ENCODE measurements at regions not wholly inside any gene's neighbourhood (a gene's known extent, or its start where the extent isn't known, plus 50 kb on each side); places are given as distances from the start of the nearest gene placed in this dataset.

- Histone ChIP-seq H3K9me2 (ENCODE audit: insufficient read depth, low read length) (no peaks in the 10 kb centered on the region), H3K4me2 (ENCODE audit: low read length) (peak overlapping the region; percentile 66), H2AFZ (ENCODE audit: low read length) (peak overlapping the region; percentile 85; the same call in 1 of the 2 replicates), H3K27ac (ENCODE audit: low read depth, low read length, poor library complexity, severe bottlenecking) (peak overlapping the region; percentile 98), H3K4me1 (ENCODE audit: insufficient read depth, low read length, poor library complexity, severe bottlenecking) (peaks cover 75% of the 10 kb centered on the region), H3K36me3 (ENCODE audit: insufficient read depth, low read length) (no peaks in the 10 kb centered on the region; the same call in 1 of the 2 replicates), H3K79me2 (ENCODE audit: insufficient read depth, low read depth, low read length) (no peaks in the 10 kb centered on the region), H3K4me3 (ENCODE audit: low read depth, low read length, poor library complexity, severe bottlenecking) (peak overlapping the region; percentile 39), H3K9me3 (ENCODE audit: low read length) (no peaks in the 10 kb centered on the region), H4K20me1 (ENCODE audit: insufficient read depth, low read length) (no peaks in the 10 kb centered on the region)
- POLR2A ChIA-PET: interaction anchor here (0.8 to 2.8 kb wide), 20 partner anchors 9 to 119 kb away, joined by 3 to 12 read pairs (median 4); partner anchors contain the start of gene CD2AP
- no TSS peak for BruUV-seq (replicated peaks)
- intact Hi-C loops (cut with micrococcal nuclease; ENCODE audit: unreplicated experiment): loop anchor here (1.0 to 2.0 kb wide), 7 partner anchors 25 to 116 kb away; partner anchors contain the start of gene CD2AP
- DNase-seq (ENCODE audit: low spot score): peak; percentile 90
- CTCF ChIA-PET (ENCODE audit: unreplicated experiment): interaction anchor here (0.9 kb wide), 1 partner anchor 112 kb away, joined by 3 read pairs; no protein-coding TSS in a partner anchor
- no peak for TF ChIP-seq EZH2phosphoT487 (IDR thresholded peaks at IDR 0.05; ENCODE audit: borderline replicate concordance, low read depth, low read length)
- TF ChIP-seq, protein P1, sequence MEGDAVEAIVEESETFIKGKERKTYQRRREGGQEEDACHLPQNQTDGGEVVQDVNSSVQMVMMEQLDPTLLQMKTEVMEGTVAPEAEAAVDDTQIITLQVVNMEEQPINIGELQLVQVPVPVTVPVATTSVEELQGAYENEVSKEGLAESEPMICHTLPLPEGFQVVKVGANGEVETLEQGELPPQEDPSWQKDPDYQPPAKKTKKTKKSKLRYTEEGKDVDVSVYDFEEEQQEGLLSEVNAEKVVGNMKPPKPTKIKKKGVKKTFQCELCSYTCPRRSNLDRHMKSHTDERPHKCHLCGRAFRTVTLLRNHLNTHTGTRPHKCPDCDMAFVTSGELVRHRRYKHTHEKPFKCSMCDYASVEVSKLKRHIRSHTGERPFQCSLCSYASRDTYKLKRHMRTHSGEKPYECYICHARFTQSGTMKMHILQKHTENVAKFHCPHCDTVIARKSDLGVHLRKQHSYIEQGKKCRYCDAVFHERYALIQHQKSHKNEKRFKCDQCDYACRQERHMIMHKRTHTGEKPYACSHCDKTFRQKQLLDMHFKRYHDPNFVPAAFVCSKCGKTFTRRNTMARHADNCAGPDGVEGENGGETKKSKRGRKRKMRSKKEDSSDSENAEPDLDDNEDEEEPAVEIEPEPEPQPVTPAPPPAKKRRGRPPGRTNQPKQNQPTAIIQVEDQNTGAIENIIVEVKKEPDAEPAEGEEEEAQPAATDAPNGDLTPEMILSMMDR (conservative IDR thresholded peaks at IDR 0.05; ENCODE audit: low read length): no peak
These were observed 50.7 kb upstream of the TNFRSF21 start for GRCh38 chr6:47360388-47360787.

DNA sequence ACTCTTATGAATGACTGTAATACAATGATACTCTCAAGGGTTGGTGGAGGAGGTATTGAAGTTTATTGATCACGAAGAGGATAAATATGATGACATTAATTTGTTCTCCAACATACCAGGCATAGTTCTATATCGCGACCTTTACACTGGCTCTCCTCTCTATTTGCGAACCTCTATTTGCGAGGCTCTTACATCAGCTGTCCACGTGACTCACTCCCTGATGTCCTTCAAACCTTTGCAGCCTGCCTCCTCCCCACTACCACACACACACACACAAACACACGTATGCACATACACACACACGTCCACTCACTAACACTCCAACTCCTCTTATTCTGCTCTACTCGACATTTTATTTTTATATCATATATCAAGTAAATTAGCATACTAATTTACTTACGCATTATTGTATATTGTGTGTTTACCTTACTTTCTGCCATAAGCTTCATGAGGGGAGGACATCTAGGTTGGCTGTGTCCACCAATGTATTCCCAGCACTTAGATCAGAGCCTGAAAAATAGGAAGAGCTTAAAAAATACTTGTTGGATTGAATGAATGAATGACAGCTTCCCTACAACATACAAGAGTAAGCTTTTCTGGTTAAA, 53.3 kb upstream of the TNFRSF21 start:
- Histone ChIP-seq H3K4me2 (ENCODE audit: low read length) (no peak overlapping the region), H3K9me3 (ENCODE audit: low read length) (no peaks in the 10 kb centered on the region; the same call in 1 of the 2 replicates), H3K4me1 (ENCODE audit: insufficient read depth, low read length, poor library complexity, severe bottlenecking) (peaks cover 49% of the 10 kb centered on the region), H4K20me1 (ENCODE audit: insufficient read depth, low read length) (no peaks in the 10 kb centered on the region), H3K4me3 (ENCODE audit: low read depth, low read length, poor library complexity, severe bottlenecking) (no peak overlapping the region), H3K36me3 (ENCODE audit: insufficient read depth, low read length) (no peaks in the 10 kb centered on the region; the same call in 1 of the 2 replicates), H2AFZ (ENCODE audit: low read length) (no peak overlapping the region), H3K9me2 (ENCODE audit: insufficient read depth, low read length) (no peaks in the 10 kb centered on the region), H3K27ac (ENCODE audit: low read depth, low read length, poor library complexity, severe bottlenecking) (peak overlapping the region; percentile 98), H3K79me2 (ENCODE audit: insufficient read depth, low read depth, low read length) (no peaks in the 10 kb centered on the region)
- BruUV-seq (replicated peaks): no TSS peak
- intact Hi-C loops (cut with micrococcal nuclease; ENCODE audit: unreplicated experiment): no loop called here
- TF ChIP-seq, protein P1 (conservative IDR thresholded peaks at IDR 0.05; ENCODE audit: low read length): no peak
- no peak for TF ChIP-seq EZH2phosphoT487 (IDR thresholded peaks at IDR 0.05; ENCODE audit: borderline replicate concordance, low read depth, low read length)
- DNase-seq (ENCODE audit: low spot score): no peak
- ChIA-PET CTCF (ENCODE audit: unreplicated experiment) (interaction anchor here (0.7 kb wide), 1 partner anchor 72 kb away, joined by 3 read pairs; no protein-coding TSS in a partner anchor), POLR2A (interaction anchor here (0.6 to 1.6 kb wide), 5 partner anchors 8 to 203 kb away, joined by 3 to 4 read pairs (median 3); partner anchors contain the start of gene CD2AP)

DNA sequence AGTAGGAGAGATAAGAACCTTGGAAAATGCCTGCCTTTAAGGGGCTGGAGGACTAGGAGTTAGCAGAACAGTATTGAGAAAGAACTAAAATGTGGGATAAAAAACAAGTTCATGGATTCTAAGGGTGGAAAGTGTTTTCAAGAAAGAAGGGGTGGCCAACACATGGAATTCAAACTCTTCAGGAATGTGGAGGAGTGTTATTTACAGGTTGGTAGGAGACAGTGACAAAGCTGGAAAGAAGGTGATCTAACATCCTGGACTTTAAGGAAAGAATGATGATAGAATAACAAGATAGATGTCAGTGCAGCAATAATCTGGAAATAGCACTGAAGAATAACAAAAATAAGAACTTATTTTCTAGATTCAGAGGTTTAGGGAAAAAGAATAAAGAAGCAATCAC, 54.0 kb upstream of the TNFRSF21 start:
- Histone ChIP-seq H3K79me2 (ENCODE audit: insufficient read depth, low read depth, low read length) (no peaks in the 10 kb centered on the region), H3K4me2 (ENCODE audit: low read length) (no peak overlapping the region), H3K4me1 (ENCODE audit: insufficient read depth, low read length, poor library complexity, severe bottlenecking) (peaks cover 41% of the 10 kb centered on the region), H3K4me3 (ENCODE audit: low read depth, low read length, poor library complexity, severe bottlenecking) (no peak overlapping the region), H4K20me1 (ENCODE audit: insufficient read depth, low read length) (no peaks in the 10 kb centered on the region), H3K9me2 (ENCODE audit: insufficient read depth, low read length) (no peaks in the 10 kb centered on the region), H3K9me3 (ENCODE audit: low read length) (peaks cover under 1% of the 10 kb centered on the region; the same call in 1 of the 2 replicates), H3K27ac (ENCODE audit: low read depth, low read length, poor library complexity, severe bottlenecking) (no peak overlapping the region), H2AFZ (ENCODE audit: low read length) (no peak overlapping the region), H3K36me3 (ENCODE audit: insufficient read depth, low read length) (no peaks in the 10 kb centered on the region; the same call in 1 of the 2 replicates)
- no TSS peak for BruUV-seq (replicated peaks)
- POLR2A ChIA-PET: interaction anchor here (0.6 to 1.6 kb wide), 5 partner anchors 9 to 202 kb away, joined by 3 to 4 read pairs (median 3); partner anchors contain the start of gene CD2AP
- DNase-seq (ENCODE audit: low spot score): no peak
- CTCF ChIA-PET (ENCODE audit: unreplicated experiment): interaction anchor here (0.7 kb wide), 1 partner anchor 71 kb away, joined by 3 read pairs; no protein-coding TSS in a partner anchor
- TF ChIP-seq, protein P1 (conservative IDR thresholded peaks at IDR 0.05; ENCODE audit: low read length): no peak
- no peak for TF ChIP-seq EZH2phosphoT487 (IDR thresholded peaks at IDR 0.05; ENCODE audit: borderline replicate concordance, low read depth, low read length)
- intact Hi-C loops (cut with micrococcal nuclease; ENCODE audit: unreplicated experiment): no loop called here

Measured in OCI-LY7 (cell line).